Natural killer cell treated with Interleukin-12 subunit alpha and Interleukin-12 subunit beta and Interleukin-15 and Interleukin-18, amount 100 ng/mL, for 72 hours (primary cell): ENCODE measurements at regions not wholly inside any gene's neighbourhood (a gene's known extent, or its start where the extent isn't known, plus 50 kb on each side); places are given as distances from the start of the nearest gene placed in this dataset.
A peak's percentile ranks its signal among the peaks of the same experiment; 100 is the strongest.

Experiments used
- ATAC-seq, 2 donors: fragments of 150-1000 bp; cut with Tn5 transposase in 1 of 2; sonication (Bioruptor Pico), chemical (Tn5 transposase) in 1 of 2; 2 replicates each; pipeline ENCODE4 v1.10.0; 2021
- DNase-seq: peaks from one replicate; pipeline ENCODE4 v3.0.0; 2022; ENCODE audit warnings: low spot score
- H3K27ac Mint-ChIP-seq, 2 donors: 1 replicate in 1 of 2; 2 replicates in 1 of 2; pipeline ENCODE4 v1.8.0; 2022; ENCODE audit warnings: mixed read lengths in 2 of 2, mild to moderate bottlenecking in 1 of 2, moderate library complexity in 1 of 2
- H3K27me3 Mint-ChIP-seq, 2 donors: 1 replicate in 1 of 2; 2 replicates in 1 of 2; pipeline ENCODE4 v1.8.0; 2022; ENCODE audit warnings: mixed read lengths in 2 of 2
- H3K36me3 Mint-ChIP-seq: one replicate; pipeline ENCODE4 v1.8.0; 2022; ENCODE audit warnings: mixed read lengths
- H3K4me1 Mint-ChIP-seq, 2 donors: 1 replicate in 1 of 2; 2 replicates in 1 of 2; pipeline ENCODE4 v1.8.0; 2022; ENCODE audit warnings: low read depth in 2 of 2, mixed read lengths in 2 of 2, mild to moderate bottlenecking in 1 of 2
- H3K4me3 Mint-ChIP-seq: one replicate; pipeline ENCODE4 v1.8.0; 2022; ENCODE audit warnings: mixed read lengths
- H3K9me3 Mint-ChIP-seq: 2 replicates; pipeline ENCODE4 v1.8.0; 2022; ENCODE audit warnings: mixed read lengths

- Mint-ChIP-seq H3K27ac (no peak overlapping the region), H3K36me3 (no peaks in the 10 kb centered on the region), H3K27me3 (peaks cover 23 to 35% of the 10 kb centered on the region in 2 donors), H3K9me3 (no peaks in the 10 kb centered on the region), H3K4me3 (no peak overlapping the region), H3K4me1 (no peaks in the 10 kb centered on the region)
- ATAC-seq (no peak), DNase-seq (no peak)
Observed at GRCh38 chr20:48478806-48479585, 348.8 kb downstream of the PREX1 start.

GRCh38 chr20:48478370-48478769 lies 349.4 kb downstream of the PREX1 start:
- Mint-ChIP-seq H3K27ac (no peak overlapping the region), H3K4me1 (no peaks in the 10 kb centered on the region), H3K36me3 (no peaks in the 10 kb centered on the region), H3K27me3 (peaks cover 23 to 35% of the 10 kb centered on the region in 2 donors), H3K9me3 (no peaks in the 10 kb centered on the region), H3K4me3 (no peak overlapping the region)
- DNase-seq (no peak), ATAC-seq (peak in 1 of 2 donors; percentile 63)

GRCh38 chr20:48476854-48477253 lies 350.9 kb downstream of the PREX1 start:
- no peak for DNase-seq
- Mint-ChIP-seq H3K27me3 (peaks cover 21 to 35% of the 10 kb centered on the region in 2 donors), H3K4me1 (no peaks in the 10 kb centered on the region), H3K9me3 (no peaks in the 10 kb centered on the region), H3K4me3 (no peak overlapping the region), H3K36me3 (no peaks in the 10 kb centered on the region), H3K27ac (no peak overlapping the region)
- no peak for ATAC-seq

GRCh38 chr20:48474022-48474421 lies 353.8 kb downstream of the PREX1 start:
- DNase-seq = no peak
- ATAC-seq = no peak
- no peaks in the 10 kb centered on the region for H3K4me1 Mint-ChIP-seq
- no peak overlapping the region for H3K4me3 Mint-ChIP-seq
- no peaks in the 10 kb centered on the region for H3K36me3 Mint-ChIP-seq
- no peak overlapping the region for H3K27ac Mint-ChIP-seq
- no peaks in the 10 kb centered on the region for H3K9me3 Mint-ChIP-seq
- peaks cover 10 to 14% of the 10 kb centered on the region in 2 donors for H3K27me3 Mint-ChIP-seq

GRCh38 chr20:48471759-48472408 lies 355.9 kb downstream of the PREX1 start:
- Mint-ChIP-seq H3K36me3 (no peaks in the 10 kb centered on the region), H3K4me1 (peaks cover 5% of the 10 kb centered on the region in 2 donors), H3K4me3 (no peak overlapping the region), H3K9me3 (no peaks in the 10 kb centered on the region), H3K27ac (no peak overlapping the region), H3K27me3 (peaks cover 7 to 9% of the 10 kb centered on the region in 2 donors)
- no peak for DNase-seq
- ATAC-seq = no peak

- ATAC-seq (no peak), DNase-seq (no peak)
- Mint-ChIP-seq H3K9me3 (no peaks in the 10 kb centered on the region), H3K4me3 (no peak overlapping the region), H3K4me1 (peaks cover 5% of the 10 kb centered on the region in 2 donors), H3K36me3 (no peaks in the 10 kb centered on the region), H3K27ac (no peak overlapping the region), H3K27me3 (peaks cover 4 to 6% of the 10 kb centered on the region in 2 donors)
Observed at GRCh38 chr20:48471176-48471575, 356.6 kb downstream of the PREX1 start.

GRCh38 chr20:48470141-48470540 lies 357.7 kb downstream of the PREX1 start:
- no peaks in the 10 kb centered on the region for H3K9me3 Mint-ChIP-seq
- no peak for ATAC-seq
- no peaks in the 10 kb centered on the region for H3K36me3 Mint-ChIP-seq
- H3K4me1 Mint-ChIP-seq = peaks cover 5% of the 10 kb centered on the region in 2 donors
- H3K27ac Mint-ChIP-seq = no peak overlapping the region
- H3K27me3 Mint-ChIP-seq = peaks cover 4 to 6% of the 10 kb centered on the region in 2 donors
- DNase-seq = no peak
- H3K4me3 Mint-ChIP-seq = no peak overlapping the region

- Mint-ChIP-seq H3K27ac (no peak overlapping the region), H3K4me3 (no peak overlapping the region), H3K9me3 (no peaks in the 10 kb centered on the region), H3K36me3 (no peaks in the 10 kb centered on the region), H3K27me3 (peaks cover 4 to 7% of the 10 kb centered on the region in 2 donors), H3K4me1 (peaks cover 5% of the 10 kb centered on the region in 2 donors)
- ATAC-seq (no peak), DNase-seq (no peak)
Observed at GRCh38 chr20:48469026-48469425, 358.8 kb downstream of the PREX1 start.

- H3K27me3 Mint-ChIP-seq = peaks cover 4 to 12% of the 10 kb centered on the region in 2 donors
- no peak overlapping the region for H3K4me3 Mint-ChIP-seq
- H3K27ac Mint-ChIP-seq = no peak overlapping the region
- H3K4me1 Mint-ChIP-seq = peaks cover 5% of the 10 kb centered on the region in 2 donors
- ATAC-seq = no peak
- no peaks in the 10 kb centered on the region for H3K9me3 Mint-ChIP-seq
- no peaks in the 10 kb centered on the region for H3K36me3 Mint-ChIP-seq
- no peak for DNase-seq
Observed at GRCh38 chr20:48468571-48468970, 359.2 kb downstream of the PREX1 start.

GRCh38 chr20:48467622-48468021 lies 360.2 kb downstream of the PREX1 start:
- Mint-ChIP-seq H3K9me3 (no peaks in the 10 kb centered on the region), H3K27ac (peak overlapping the region in 1 of 2 donors; percentile 40), H3K27me3 (peaks cover 4 to 12% of the 10 kb centered on the region in 2 donors), H3K4me1 (peaks cover 5% of the 10 kb centered on the region in 2 donors), H3K36me3 (no peaks in the 10 kb centered on the region), H3K4me3 (no peak overlapping the region)
- no peak for DNase-seq
- ATAC-seq = peak; percentile 64 to 66

GRCh38 chr20:48465271-48465670 lies 362.5 kb downstream of the PREX1 start:
- H3K27ac Mint-ChIP-seq = no peak overlapping the region
- H3K27me3 Mint-ChIP-seq = peaks cover 4 to 11% of the 10 kb centered on the region in 2 donors
- peaks cover 5% of the 10 kb centered on the region in 2 donors for H3K4me1 Mint-ChIP-seq
- no peak overlapping the region for H3K4me3 Mint-ChIP-seq
- H3K36me3 Mint-ChIP-seq = no peaks in the 10 kb centered on the region
- no peaks in the 10 kb centered on the region for H3K9me3 Mint-ChIP-seq
- DNase-seq (no peak), ATAC-seq (no peak)

GRCh38 chr20:48463916-48464315 lies 363.9 kb downstream of the PREX1 start:
- Mint-ChIP-seq H3K9me3 (no peaks in the 10 kb centered on the region), H3K36me3 (no peaks in the 10 kb centered on the region), H3K4me3 (no peak overlapping the region), H3K27me3 (peaks cover 4 to 12% of the 10 kb centered on the region in 2 donors), H3K4me1 (peaks cover 5% of the 10 kb centered on the region in 2 donors), H3K27ac (no peak overlapping the region)
- ATAC-seq (no peak), DNase-seq (no peak)

- DNase-seq (no peak), ATAC-seq (no peak)
- Mint-ChIP-seq H3K9me3 (no peaks in the 10 kb centered on the region), H3K27ac (no peak overlapping the region), H3K36me3 (no peaks in the 10 kb centered on the region), H3K4me3 (no peak overlapping the region), H3K4me1 (peaks cover 5% of the 10 kb centered on the region in 2 donors), H3K27me3 (peaks cover 4 to 12% of the 10 kb centered on the region in 2 donors)
Observed at GRCh38 chr20:48463096-48463720, 364.6 kb downstream of the PREX1 start.

GRCh38 chr20:48461735-48462119 lies 366.1 kb downstream of the PREX1 start:
- no peaks in the 10 kb centered on the region for H3K36me3 Mint-ChIP-seq
- ATAC-seq = no peak
- peaks cover 4 to 12% of the 10 kb centered on the region in 2 donors for H3K27me3 Mint-ChIP-seq
- no peaks in the 10 kb centered on the region for H3K9me3 Mint-ChIP-seq
- H3K4me3 Mint-ChIP-seq = no peak overlapping the region
- H3K27ac Mint-ChIP-seq = no peak overlapping the region
- DNase-seq = no peak
- no peaks in the 10 kb centered on the region for H3K4me1 Mint-ChIP-seq
